ENCODE measurements at regions not wholly inside any gene's neighbourhood (a gene's known extent, or its start where the extent isn't known, plus 50 kb on each side); places are given as distances from the start of the nearest gene placed in this dataset.
A peak's percentile ranks its signal among the peaks of the same experiment; 100 is the strongest.

DNA sequence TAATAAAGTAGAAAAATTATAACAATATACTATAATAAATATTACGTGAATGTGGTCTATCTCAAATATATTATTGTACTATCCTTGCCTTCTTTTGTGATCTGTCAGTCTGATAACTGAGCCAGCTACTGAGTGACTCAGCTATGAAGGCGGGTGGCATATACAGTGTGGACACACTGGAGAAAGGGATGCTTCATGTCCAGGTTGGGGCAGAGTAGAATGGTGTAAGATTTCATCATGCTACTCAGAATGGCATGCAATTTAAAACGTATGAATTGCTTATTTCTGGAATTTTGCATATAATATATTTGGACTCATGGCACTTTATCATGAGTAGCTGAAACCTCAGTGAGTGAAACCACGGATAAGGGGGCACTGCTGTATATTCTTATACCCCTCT, 172.9 kb upstream of the TBC1D5 start:
- 38 to 46% methylated on average over 4 of the region's 4 CpGs for WGBS, 2 experiments (ENCODE audit: low coverage in 1 of 2, low lambda C conversion rate in 2 of 2, missing lambda C conversion rate in 2 of 2)
- no peak overlapping the region for H3K4me3 ChIP-seq
- H3K79me2 ChIP-seq (ENCODE audit: insufficient read depth), result no peaks in the 10 kb centered on the region
- no peak overlapping the region for H3K9ac ChIP-seq
- DNase-seq, result peak; percentile 38
- H3K9me2 ChIP-seq (ENCODE audit: insufficient read depth), result no peaks in the 10 kb centered on the region
- H3F3A ChIP-seq (ENCODE audit: insufficient read depth), result no peaks in the 10 kb centered on the region
- H3K27ac ChIP-seq, result no peak overlapping the region
- H3K27me3 ChIP-seq (replicated peaks; ENCODE audit: insufficient read depth), result peaks cover 29% of the 10 kb centered on the region
- H3K36me3 ChIP-seq (ENCODE audit: low read depth), result no peaks in the 10 kb centered on the region
- no peak overlapping the region for H2AFZ ChIP-seq
- H3K9me3 ChIP-seq (ENCODE audit: low read depth), result no peaks in the 10 kb centered on the region
- no peak for TF ChIP-seq EZH2phosphoT487 (IDR thresholded peaks at IDR 0.05; ENCODE audit: insufficient read depth, low read depth)
- no peak for TF ChIP-seq EZH2 (IDR thresholded peaks at IDR 0.05; ENCODE audit: insufficient read depth, poor library complexity, severe bottlenecking)
- no peak overlapping the region for H3K4me2 ChIP-seq (ENCODE audit: unreplicated experiment)
- in situ Hi-C loops (cut with MboI), result no loop called here
- no peaks in the 10 kb centered on the region for H4K20me1 ChIP-seq (ENCODE audit: insufficient read depth)
- no peaks in the 10 kb centered on the region for H3K4me1 ChIP-seq (ENCODE audit: insufficient read depth)

DNA sequence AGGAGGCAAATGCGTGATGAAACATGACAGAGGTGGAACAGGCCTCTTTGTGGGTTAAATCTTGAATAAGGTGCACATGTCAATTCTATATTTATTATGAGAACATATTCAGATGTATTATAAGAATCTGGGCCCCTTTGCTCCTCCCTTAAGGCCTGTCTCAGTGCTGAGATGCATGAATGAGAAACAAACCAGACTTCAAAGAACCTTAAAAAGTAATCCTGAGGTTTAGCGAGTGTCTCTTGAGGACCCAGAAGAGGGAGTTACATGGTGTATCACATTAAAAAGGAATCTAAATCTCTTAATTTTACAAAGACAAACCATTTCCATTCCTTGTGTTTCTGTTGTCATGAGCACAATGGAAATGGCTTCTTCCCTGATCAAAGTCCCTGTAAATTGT, 170.9 kb upstream of the TBC1D5 start:
- H3K4me1 ChIP-seq (ENCODE audit: insufficient read depth), result no peaks in the 10 kb centered on the region
- 52 to 61% methylated on average over 2 of the region's 2 CpGs for WGBS, 2 experiments (ENCODE audit: low coverage in 1 of 2, low lambda C conversion rate in 2 of 2, missing lambda C conversion rate in 2 of 2)
- in situ Hi-C loops (cut with MboI), result no loop called here
- no peaks in the 10 kb centered on the region for H4K20me1 ChIP-seq (ENCODE audit: insufficient read depth)
- no peak overlapping the region for H2AFZ ChIP-seq
- no peak for DNase-seq
- H3K4me2 ChIP-seq (ENCODE audit: unreplicated experiment), result no peak overlapping the region
- H3K79me2 ChIP-seq (ENCODE audit: insufficient read depth), result no peaks in the 10 kb centered on the region
- H3K9ac ChIP-seq, result no peak overlapping the region
- no peaks in the 10 kb centered on the region for H3K36me3 ChIP-seq (ENCODE audit: low read depth)
- TF ChIP-seq EZH2phosphoT487 (IDR thresholded peaks at IDR 0.05; ENCODE audit: insufficient read depth, low read depth) (no peak), EZH2 (IDR thresholded peaks at IDR 0.05; ENCODE audit: insufficient read depth, poor library complexity, severe bottlenecking) (no peak)
- H3K9me3 ChIP-seq (ENCODE audit: low read depth), result no peaks in the 10 kb centered on the region
- no peaks in the 10 kb centered on the region for H3F3A ChIP-seq (ENCODE audit: insufficient read depth)
- H3K9me2 ChIP-seq (ENCODE audit: insufficient read depth), result no peaks in the 10 kb centered on the region
- peaks cover 40% of the 10 kb centered on the region for H3K27me3 ChIP-seq (replicated peaks; ENCODE audit: insufficient read depth)
- no peak overlapping the region for H3K27ac ChIP-seq
- no peak overlapping the region for H3K4me3 ChIP-seq

DNA sequence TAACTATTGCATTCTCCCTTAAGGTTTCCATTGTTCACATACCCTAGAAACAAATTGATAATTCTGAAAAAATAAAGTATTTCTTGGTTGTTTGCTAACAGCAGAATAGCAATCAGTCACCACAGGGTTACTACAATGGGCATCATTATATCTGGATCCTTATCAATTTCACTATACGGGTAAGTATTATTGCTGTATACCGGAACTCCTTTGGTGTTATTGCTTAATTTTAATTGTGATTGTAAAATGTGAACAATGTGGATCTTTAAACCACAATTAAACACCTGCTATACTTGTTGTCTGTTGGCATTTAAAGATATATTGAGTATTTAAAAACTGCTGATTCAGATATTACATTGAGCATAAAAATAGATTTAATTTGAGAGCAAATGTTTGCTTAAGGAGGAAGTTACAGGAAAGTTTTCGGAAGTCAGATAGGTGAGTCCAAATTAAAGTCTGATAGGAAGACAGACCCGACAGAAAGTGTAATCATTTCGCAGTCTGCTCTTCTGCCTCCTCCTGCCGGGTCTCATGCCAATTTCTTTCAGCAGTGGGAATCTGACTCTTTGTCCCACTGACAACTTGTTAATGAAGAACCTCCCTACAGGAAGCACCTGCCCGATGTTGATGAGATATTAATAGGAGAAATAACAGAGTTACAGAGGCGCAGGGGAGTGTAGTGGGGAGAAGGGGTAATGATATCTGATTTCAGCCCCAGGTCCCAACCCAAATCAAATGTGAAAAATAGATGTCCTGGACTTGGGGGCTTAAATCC, 169.7 kb upstream of the TBC1D5 start:
- H3K79me2 ChIP-seq (ENCODE audit: insufficient read depth), result no peaks in the 10 kb centered on the region
- H3K4me1 ChIP-seq (ENCODE audit: insufficient read depth), result no peaks in the 10 kb centered on the region
- no peak overlapping the region for H3K9ac ChIP-seq
- no peak overlapping the region for H3K4me2 ChIP-seq (ENCODE audit: unreplicated experiment)
- in situ Hi-C loops (cut with MboI), result no loop called here
- TF ChIP-seq EZH2phosphoT487 (IDR thresholded peaks at IDR 0.05; ENCODE audit: insufficient read depth, low read depth) (no peak), EZH2 (IDR thresholded peaks at IDR 0.05; ENCODE audit: insufficient read depth, poor library complexity, severe bottlenecking) (no peak)
- H3K36me3 ChIP-seq (ENCODE audit: low read depth), result no peaks in the 10 kb centered on the region
- H4K20me1 ChIP-seq (ENCODE audit: insufficient read depth), result no peaks in the 10 kb centered on the region
- H3K27ac ChIP-seq, result no peak overlapping the region
- H3K9me2 ChIP-seq (ENCODE audit: insufficient read depth), result no peaks in the 10 kb centered on the region
- H2AFZ ChIP-seq, result no peak overlapping the region
- no peak overlapping the region for H3K4me3 ChIP-seq
- H3F3A ChIP-seq (ENCODE audit: insufficient read depth), result no peaks in the 10 kb centered on the region
- H3K27me3 ChIP-seq (replicated peaks; ENCODE audit: insufficient read depth), result peaks cover 40% of the 10 kb centered on the region
- H3K9me3 ChIP-seq (ENCODE audit: low read depth), result no peaks in the 10 kb centered on the region
- 39 to 45% methylated on average over 8 of the region's 8 CpGs for WGBS, 2 experiments (ENCODE audit: low coverage in 1 of 2, low lambda C conversion rate in 2 of 2, missing lambda C conversion rate in 2 of 2)
- DNase-seq, result no peak

DNA sequence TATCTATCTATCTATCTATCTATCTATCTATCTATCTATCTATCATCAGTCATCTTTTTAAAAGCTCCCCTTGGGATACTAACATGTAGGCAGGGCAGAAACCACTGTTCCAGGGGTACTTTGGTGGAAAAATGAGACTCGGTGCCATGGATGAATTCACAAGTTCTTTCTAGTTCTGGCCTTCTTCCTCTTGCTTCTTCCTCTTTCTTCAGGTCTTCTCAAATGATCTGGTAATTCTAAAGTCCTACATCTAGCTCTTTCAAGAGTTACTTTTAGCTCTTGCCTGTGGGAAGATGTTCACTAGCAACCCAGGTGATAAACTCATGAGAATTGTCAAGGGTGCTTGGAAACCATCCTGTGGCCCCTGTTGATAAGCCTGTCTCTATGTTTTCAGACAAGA, 168.5 kb upstream of the TBC1D5 start:
- H2AFZ ChIP-seq, result no peak overlapping the region
- peaks cover 40% of the 10 kb centered on the region for H3K27me3 ChIP-seq (replicated peaks; ENCODE audit: insufficient read depth)
- no peak overlapping the region for H3K9ac ChIP-seq
- H3K4me1 ChIP-seq (ENCODE audit: insufficient read depth), result no peaks in the 10 kb centered on the region
- no peak overlapping the region for H3K4me2 ChIP-seq (ENCODE audit: unreplicated experiment)
- no peak overlapping the region for H3K4me3 ChIP-seq
- no peaks in the 10 kb centered on the region for H3K36me3 ChIP-seq (ENCODE audit: low read depth)
- no peaks in the 10 kb centered on the region for H3K9me2 ChIP-seq (ENCODE audit: insufficient read depth)
- H3K27ac ChIP-seq, result no peak overlapping the region
- 41 to 56% methylated on average over 1 of the region's 1 CpG for WGBS, 2 experiments (ENCODE audit: low coverage in 1 of 2, low lambda C conversion rate in 2 of 2, missing lambda C conversion rate in 2 of 2)
- no peaks in the 10 kb centered on the region for H3K79me2 ChIP-seq (ENCODE audit: insufficient read depth)
- TF ChIP-seq EZH2phosphoT487 (IDR thresholded peaks at IDR 0.05; ENCODE audit: insufficient read depth, low read depth) (no peak), EZH2 (IDR thresholded peaks at IDR 0.05; ENCODE audit: insufficient read depth, poor library complexity, severe bottlenecking) (no peak)
- no peaks in the 10 kb centered on the region for H3K9me3 ChIP-seq (ENCODE audit: low read depth)
- H4K20me1 ChIP-seq (ENCODE audit: insufficient read depth), result no peaks in the 10 kb centered on the region
- in situ Hi-C loops (cut with MboI), result no loop called here
- H3F3A ChIP-seq (ENCODE audit: insufficient read depth), result no peaks in the 10 kb centered on the region
- DNase-seq, result no peak
